HG02852 (cell line): ENCODE measurements at regions not wholly inside any gene's neighbourhood (a gene's known extent, or its start where the extent isn't known, plus 50 kb on each side); places are given as distances from the start of the nearest gene placed in this dataset.
"Not testable (repeated sequence)": the region's sequence is repeated elsewhere in the genome, so short reads cannot be mapped to it uniquely, and the experiment has no call there.

Experiments
- ATAC-seq: cut with Tn5 transposase; IDR thresholded peaks from one replicate; pipeline ENCODE4 v1.9.1; 2021; ENCODE audit warnings: mild to moderate bottlenecking, moderate library complexity; ENCODE audit not compliant: unreplicated experiment

- ATAC-seq: no peak
Observed at GRCh38 chr14:105910426-105910825, 384.0 kb downstream of the TMEM121 start.

GRCh38 chr14:105911006-105911847 is 384.8 kb downstream of the TMEM121 start:
- no peak for ATAC-seq

GRCh38 chr14:105911848-105912292 is 385.5 kb downstream of the TMEM121 start:
- ATAC-seq: not testable (repeated sequence)

- ATAC-seq: no peak
Observed at GRCh38 chr14:105912641-105913180, 386.3 kb downstream of the TMEM121 start.

GRCh38 chr14:105913221-105913620 is 386.8 kb downstream of the TMEM121 start:
- no peak for ATAC-seq

- no peak for ATAC-seq
Observed at GRCh38 chr14:105913861-105914260, 387.5 kb downstream of the TMEM121 start.

GRCh38 chr14:105914281-105914680 is 387.9 kb downstream of the TMEM121 start:
- not testable (repeated sequence) for ATAC-seq

GRCh38 chr14:105914738-105915385 is 388.5 kb downstream of the TMEM121 start:
- no peak for ATAC-seq

GRCh38 chr14:105915546-105915945 is 389.2 kb downstream of the TMEM121 start:
- not testable (repeated sequence) for ATAC-seq

GRCh38 chr14:105917136-105917932 is 391.0 kb downstream of the TMEM121 start:
- ATAC-seq: not testable (repeated sequence)

GRCh38 chr14:105917933-105918436 is 391.6 kb downstream of the TMEM121 start:
- ATAC-seq: no peak

- ATAC-seq: no peak
Observed at GRCh38 chr14:105918496-105919262, 392.3 kb downstream of the TMEM121 start.

- ATAC-seq: no peak
Observed at GRCh38 chr14:105919458-105920150, 393.2 kb downstream of the TMEM121 start.

- not testable (repeated sequence) for ATAC-seq
Observed at GRCh38 chr14:105920151-105920700, 393.8 kb downstream of the TMEM121 start.

GRCh38 chr14:105920803-105921755 is 394.7 kb downstream of the TMEM121 start:
- ATAC-seq: not testable (repeated sequence)

- not testable (repeated sequence) for ATAC-seq
Observed at GRCh38 chr14:105921781-105922180, 395.4 kb downstream of the TMEM121 start.

GRCh38 chr14:105923520-105924191 is 397.3 kb downstream of the TMEM121 start:
- ATAC-seq: not testable (repeated sequence)
